NCI-H2171 treated with DMSO at 0.1 percent for 48 hours (cell line): ENCODE measurements at regions not wholly inside any gene's neighbourhood (a gene's known extent, or its start where the extent isn't known, plus 50 kb on each side); places are given as distances from the start of the nearest gene placed in this dataset.

Source experiments
- DNase-seq: peaks from one replicate; lab custom pipeline; 2025; lab: John Stamatoyannopoulos, UW

- DNase-seq: no peak
Measured at GRCh38 chr21:28235169-28235895, 757.3 kb downstream of the LTN1 start.

DNA sequence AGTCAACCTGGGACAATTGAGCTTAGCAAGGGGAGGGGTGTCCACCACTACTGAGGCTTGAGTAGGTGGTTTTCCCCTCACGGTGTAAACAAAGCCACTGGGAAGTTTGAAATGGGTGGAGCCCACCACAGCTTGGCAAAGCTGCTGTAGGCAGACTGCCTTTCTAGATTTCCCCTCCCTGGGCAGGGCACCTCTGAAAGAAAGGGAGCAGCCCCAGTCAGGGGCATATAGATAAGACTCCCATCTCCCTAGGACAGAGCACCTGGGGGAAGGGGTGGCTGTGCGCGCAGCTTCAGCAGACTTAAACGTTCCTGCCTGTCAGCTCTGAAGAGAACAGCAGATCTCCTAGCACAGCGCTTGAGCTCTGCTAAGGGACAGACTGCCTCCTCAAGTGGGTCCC lies 758.4 kb downstream of the LTN1 start:
- DNase-seq: no peak

- no peak for DNase-seq
Measured at GRCh38 chr21:28233536-28234220, 759.0 kb downstream of the LTN1 start.

GRCh38 chr21:28230559-28230958 lies 762.1 kb downstream of the LTN1 start:
- no peak for DNase-seq

DNA sequence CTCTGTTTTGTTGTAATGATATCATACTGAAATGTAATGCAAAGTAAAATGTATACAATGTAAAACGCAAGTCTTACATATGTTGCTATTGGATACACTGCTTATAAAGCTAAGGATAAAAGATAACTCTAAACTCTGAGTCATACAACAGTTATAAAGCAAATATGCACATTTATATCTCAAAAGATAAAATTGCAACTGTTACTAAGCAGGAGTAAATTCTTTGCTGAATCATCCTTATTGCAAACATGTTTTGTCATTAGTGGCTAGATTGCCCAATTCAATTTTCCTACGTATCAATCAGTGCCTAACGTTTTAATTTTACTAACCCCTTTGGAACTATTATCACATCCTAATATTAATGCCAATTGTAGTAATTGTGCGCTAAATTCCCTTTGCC lies 762.9 kb downstream of the LTN1 start:
- no peak for DNase-seq

DNA sequence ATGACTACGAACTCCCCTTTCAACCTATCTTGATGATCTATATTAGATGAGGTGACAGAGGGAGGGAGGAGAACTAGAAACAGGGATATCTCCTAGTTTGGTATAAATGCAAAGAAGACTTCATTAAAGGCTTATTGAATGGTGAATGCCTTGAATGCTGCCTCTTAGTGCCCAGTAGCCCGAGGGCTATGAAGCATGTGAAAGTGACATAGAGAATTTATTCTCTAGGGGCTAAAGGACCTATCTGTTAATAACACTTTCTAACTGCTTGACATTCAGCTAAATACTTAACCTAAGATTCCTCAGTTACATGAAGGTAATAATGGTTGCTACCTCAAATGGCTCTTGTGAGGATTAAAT lies 764.1 kb downstream of the LTN1 start:
- no peak for DNase-seq

DNA sequence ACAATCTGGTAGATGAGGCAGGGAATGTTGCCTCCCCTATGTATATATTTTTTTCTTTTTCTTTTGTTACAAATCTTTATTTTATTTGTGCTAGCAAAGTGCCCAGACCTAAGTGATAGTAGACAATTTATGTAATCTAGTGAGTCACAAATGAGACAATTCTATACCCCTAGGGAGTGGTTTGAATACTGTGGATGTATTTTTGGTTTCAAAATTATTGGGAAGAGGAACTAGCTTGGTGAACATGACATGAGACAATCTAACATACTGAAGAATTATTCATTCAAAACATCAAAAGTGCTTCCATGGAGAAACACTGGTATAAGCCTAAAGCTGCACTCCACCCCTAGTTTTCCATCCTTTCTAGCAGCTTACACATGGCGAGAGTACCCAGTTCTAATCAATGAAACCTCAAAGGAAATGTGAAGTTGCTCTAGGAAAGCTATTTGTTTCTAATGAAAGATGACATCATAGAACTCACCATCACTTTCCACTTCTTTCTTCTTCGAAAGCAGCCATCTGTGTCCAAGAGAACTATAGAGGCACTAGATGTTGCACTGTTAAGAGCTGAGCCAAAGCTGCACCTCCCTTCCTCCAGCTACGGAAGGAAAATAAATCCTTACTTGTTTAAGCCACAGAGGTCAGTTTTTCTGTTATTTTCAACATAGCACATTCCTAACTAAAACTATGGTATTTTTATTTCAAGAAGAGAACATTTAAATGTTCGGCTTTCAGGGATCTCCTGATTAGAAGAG lies 764.6 kb downstream of the LTN1 start:
- DNase-seq: no peak

DNA sequence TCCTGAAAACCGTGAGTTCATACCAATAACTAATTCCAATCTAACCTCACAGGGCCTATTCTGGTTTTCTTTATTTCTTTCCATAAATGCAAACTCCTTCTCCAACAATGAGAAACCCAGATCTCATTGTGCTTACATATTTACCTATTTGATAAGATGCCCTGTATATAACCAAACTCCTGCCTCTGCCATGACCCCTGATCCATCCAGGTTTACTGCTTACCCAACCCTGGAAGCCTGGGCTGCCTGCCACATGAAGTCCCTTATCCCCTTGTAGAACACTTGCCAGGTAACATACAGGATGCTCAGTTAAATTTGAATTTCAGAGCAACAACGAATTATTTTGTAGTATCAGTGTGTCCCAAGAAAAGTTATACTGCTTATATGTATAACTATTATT lies 766.1 kb downstream of the LTN1 start:
- DNase-seq: no peak

- no peak for DNase-seq
Measured at GRCh38 chr21:28224191-28224726, 768.4 kb downstream of the LTN1 start.

DNA sequence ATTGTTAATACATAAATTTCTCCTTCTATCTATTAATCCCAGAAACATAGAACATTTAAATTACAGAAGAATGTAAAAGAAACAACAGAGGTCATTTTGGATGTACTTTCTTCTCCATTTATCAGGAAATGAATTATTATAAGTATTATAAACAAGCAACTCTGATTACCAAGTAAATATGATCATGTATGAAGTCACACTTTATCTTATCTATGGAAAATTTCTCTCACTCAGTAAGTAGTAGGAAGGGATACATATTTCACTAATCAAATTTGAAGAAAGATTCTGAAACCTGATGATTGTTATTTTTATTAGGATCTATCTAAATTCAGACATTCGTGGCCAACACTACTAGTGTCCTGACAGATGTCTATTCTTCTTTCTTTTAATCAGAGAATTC lies 770.7 kb downstream of the LTN1 start:
- DNase-seq: no peak

DNA sequence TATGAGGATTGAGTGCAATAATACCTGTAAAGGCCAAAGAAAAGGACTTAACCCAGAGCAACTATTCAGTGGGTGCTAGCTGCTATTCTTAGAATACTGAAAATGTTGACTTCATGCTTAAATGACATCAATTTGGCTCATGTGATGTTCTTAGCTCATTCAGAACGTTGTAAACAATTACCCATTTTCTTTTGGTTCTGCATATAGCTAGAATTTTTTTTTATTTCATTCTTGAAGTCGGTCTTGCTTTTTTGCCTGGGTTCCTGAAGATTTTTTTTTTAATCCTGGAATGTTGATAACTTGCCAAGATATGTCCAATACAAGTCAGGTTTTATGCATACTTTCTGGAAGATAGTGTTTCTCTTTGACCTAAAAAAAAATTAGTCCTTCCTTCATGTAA lies 772.0 kb downstream of the LTN1 start:
- no peak for DNase-seq

- no peak for DNase-seq
Measured at GRCh38 chr21:28216976-28217523, 775.6 kb downstream of the LTN1 start.

DNA sequence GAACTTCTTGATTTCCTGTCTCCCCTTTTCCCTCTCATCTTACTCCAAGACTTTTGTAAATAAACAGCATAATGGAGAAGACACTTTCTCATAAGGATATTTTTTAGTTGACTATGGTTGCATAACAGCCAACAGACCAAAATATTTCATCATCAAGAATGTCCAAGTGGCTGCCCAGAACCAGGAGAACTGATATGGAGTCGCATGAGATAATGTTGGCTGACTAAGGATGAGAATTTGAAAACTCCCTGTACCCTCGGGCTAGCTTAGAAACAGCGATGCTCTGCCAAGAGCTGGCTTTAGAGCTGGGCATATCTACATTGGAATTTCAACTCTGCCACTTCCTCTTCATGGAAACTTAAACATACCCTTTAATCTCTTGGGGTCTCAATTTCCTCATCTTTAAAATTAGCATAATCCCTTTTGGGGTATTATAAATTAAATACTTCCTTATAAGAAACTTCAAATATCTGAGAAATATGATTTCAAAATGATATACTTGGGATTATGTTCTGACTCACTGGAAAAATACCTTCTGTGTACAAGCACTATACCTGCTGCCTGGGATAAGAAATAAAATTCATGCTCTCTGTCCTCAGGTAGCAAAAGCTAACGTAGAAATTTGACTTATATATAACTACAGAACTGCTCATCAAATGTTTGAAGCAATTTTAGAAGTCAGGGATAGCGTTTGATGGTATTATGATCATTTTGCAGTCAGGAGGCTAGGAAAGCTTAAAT lies 777.3 kb downstream of the LTN1 start:
- no peak for DNase-seq

DNA sequence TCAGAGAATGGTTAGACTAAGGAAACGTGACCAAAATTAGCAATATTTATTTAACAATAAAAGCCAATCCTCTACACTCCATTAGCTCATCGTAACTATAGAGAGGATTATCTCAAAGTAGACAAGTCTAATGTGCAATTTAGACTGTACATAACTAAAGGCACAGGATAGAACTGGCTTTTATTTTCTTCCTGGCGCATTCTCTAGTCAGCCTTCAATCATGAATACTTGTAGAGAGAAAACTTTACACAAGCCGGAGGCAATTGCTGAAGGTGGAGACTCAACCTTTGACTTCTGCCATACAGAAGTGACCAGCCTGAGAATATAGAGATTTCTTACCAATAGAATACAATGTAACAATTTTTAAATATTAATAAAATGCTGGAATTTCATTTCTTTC lies 777.9 kb downstream of the LTN1 start:
- no peak for DNase-seq

- no peak for DNase-seq
Measured at GRCh38 chr21:28213261-28213660, 779.4 kb downstream of the LTN1 start.

DNA sequence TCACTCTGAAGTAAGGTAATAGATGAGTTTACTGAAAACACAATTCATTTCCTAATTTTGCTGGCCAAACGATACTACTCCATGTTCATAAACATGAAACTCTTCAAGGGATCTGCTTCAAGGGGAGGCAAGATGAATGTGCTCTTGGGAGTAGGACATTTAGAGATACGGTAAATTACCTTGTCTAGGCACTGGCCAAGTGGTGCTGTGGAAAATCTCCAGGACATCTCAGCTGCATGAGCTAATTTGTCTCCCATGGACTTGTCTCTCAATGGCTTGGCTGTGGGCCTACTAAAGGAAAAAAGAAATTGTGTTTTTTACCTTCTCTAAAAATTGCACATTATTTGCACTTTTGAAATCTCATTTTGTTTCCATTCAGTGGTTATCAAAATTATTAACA lies 780.6 kb downstream of the LTN1 start:
- DNase-seq: no peak

DNA sequence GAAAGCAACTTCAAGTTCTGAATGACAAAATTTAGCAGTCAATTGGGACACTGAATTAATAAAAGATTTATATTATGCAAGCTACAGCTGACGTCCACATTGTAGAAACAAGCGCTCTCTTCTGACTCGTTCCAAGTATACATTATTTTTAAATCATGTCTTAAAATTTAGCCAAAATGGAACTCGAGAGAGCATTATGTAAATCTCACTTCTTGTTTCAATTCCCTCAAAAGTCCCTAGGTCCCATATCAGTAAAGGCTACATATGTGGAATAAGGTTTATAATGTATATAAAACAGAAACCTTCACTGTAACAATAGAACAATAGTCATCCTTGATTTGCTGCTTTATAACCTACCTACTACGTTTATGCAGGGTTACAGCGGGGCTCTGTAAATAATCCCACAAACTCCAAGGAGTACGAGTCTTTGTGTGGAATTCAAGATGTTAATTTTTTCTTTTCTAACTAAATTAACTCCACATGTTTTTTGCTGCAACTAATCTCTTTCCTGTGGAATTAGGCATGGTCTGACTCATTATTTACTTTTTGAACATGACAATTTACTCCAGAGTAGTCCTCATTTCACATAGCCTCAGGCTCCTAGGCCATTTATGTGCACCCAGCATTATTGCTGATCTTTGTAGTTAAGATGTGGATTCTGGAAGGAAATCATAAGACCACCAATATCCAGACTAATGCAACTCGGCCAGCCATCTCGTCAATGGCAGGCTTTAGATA lies 785.1 kb downstream of the LTN1 start:
- no peak for DNase-seq

GRCh38 chr21:28200726-28201125 lies 792.0 kb downstream of the LTN1 start:
- DNase-seq: no peak

DNA sequence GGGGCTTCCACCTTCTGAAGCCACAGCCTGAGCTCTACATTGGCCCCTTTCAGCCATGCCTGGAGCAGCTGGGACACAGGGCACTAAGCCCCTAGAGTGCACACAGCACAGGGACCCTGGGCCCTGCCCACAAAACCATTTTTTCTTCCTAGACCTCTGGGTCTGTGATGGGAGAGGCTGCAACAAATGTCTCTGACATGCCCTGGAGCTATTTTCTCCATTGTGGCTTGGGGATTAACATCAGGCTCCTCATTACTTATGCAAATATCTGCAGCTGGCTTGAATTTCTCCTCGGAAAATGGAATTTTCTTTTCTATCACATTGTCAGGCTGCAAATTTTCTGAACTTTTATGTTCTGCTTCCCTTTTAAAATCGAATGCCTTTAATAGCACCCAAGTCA lies 795.7 kb downstream of the LTN1 start:
- DNase-seq: no peak

DNA sequence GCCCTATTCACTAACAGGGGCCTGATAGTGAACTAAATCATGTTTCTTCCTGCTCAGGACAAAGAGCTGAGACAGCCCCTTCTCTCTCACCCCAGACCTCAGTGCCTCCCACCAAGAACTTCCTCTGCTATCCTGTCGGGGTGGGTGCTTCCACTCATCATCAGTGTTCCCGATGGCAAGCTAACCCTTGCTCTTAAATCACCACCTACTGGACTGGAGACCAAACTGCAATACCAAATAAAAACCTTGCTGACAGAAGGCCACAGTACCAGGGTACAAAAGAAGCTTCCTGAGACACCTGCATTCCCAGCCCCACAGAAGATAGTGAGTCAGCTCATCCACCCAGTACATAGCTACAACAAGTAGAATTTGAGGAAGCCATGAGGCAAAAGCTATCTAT lies 799.5 kb downstream of the LTN1 start:
- DNase-seq: no peak

DNA sequence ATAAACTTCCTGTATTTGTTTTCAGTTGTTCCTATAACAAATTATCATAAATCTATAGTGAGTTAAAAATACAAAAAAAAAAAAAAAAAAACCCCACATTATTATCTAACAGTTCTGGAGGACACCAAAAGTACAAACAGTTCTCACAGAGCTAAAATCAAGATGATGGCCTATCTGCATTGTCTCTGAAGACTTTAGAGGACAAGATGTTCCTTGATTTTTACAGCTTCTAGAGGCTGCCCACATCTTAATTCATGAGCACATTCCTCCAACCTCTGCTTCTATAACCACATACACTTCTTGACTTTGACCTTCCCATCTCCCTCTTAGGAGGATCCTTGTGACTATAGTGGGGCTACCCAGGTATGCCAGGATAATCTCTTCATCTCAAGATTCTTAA lies 806.1 kb downstream of the LTN1 start:
- DNase-seq: no peak
